Suprapubic skin (tissue), 3 donors: ENCODE measurements at regions not wholly inside any gene's neighbourhood (a gene's known extent, or its start where the extent isn't known, plus 50 kb on each side); places are given as distances from the start of the nearest gene placed in this dataset.

ENCODE experiments used
- EP300 ChIP-seq: sonication (generic); formaldehyde crosslinking; IDR thresholded peaks from one replicate; pipeline ENCODE4 v1.6.1; 2017; ENCODE audit warnings: antibody characterized with exemption
- POLR2A ChIP-seq, 2 donors: fragments of 450-650 bp; IDR thresholded peaks; one replicate each; pipeline ENCODE4 v1.6.1; 2017; ENCODE audit warnings: antibody characterized with exemption in 2 of 2, mild to moderate bottlenecking in 2 of 2, moderate library complexity in 2 of 2
- TF ChIP-seq, protein P1 (sequence below), 2 donors: fragments of 200-600 bp in 1 of 2; fragments of 450-650 bp in 1 of 2; sonication (generic) in 1 of 2; IDR thresholded peaks; one replicate each; pipeline ENCODE4 v1.5.1; 2016 to 2019; ENCODE audit warnings: antibody characterized with exemption in 2 of 2, mild to moderate bottlenecking in 1 of 2, moderate library complexity in 1 of 2

GRCh38 chr11:29251738-29252137 is 765.1 kb downstream of the KCNA4 start:
- TF ChIP-seq, protein P1, sequence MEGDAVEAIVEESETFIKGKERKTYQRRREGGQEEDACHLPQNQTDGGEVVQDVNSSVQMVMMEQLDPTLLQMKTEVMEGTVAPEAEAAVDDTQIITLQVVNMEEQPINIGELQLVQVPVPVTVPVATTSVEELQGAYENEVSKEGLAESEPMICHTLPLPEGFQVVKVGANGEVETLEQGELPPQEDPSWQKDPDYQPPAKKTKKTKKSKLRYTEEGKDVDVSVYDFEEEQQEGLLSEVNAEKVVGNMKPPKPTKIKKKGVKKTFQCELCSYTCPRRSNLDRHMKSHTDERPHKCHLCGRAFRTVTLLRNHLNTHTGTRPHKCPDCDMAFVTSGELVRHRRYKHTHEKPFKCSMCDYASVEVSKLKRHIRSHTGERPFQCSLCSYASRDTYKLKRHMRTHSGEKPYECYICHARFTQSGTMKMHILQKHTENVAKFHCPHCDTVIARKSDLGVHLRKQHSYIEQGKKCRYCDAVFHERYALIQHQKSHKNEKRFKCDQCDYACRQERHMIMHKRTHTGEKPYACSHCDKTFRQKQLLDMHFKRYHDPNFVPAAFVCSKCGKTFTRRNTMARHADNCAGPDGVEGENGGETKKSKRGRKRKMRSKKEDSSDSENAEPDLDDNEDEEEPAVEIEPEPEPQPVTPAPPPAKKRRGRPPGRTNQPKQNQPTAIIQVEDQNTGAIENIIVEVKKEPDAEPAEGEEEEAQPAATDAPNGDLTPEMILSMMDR (IDR thresholded peaks at IDR 0.05): no peak
- TF ChIP-seq EP300: no peak
- TF ChIP-seq POLR2A (IDR thresholded peaks at IDR 0.05): no peak
